ENCODE measurements at regions not wholly inside any gene's neighbourhood (a gene's known extent, or its start where the extent isn't known, plus 50 kb on each side); places are given as distances from the start of the nearest gene placed in this dataset.

- TF ChIP-seq TSHZ2 (CRISPR knock-in tag; IDR thresholded peaks at IDR 0.05) (no peak), ZFP3 (CRISPR knock-in tag; IDR thresholded peaks at IDR 0.05) (no peak), ZFP30 (CRISPR knock-in tag; IDR thresholded peaks at IDR 0.05) (no peak), CREB5 (CRISPR knock-in tag; IDR thresholded peaks at IDR 0.05; ENCODE audit: low read depth) (no peak), ARNTL (CRISPR knock-in tag; IDR thresholded peaks at IDR 0.05; ENCODE audit: borderline replicate concordance, low read depth) (no peak), PATZ1 (CRISPR knock-in tag; IDR thresholded peaks at IDR 0.05; ENCODE audit: borderline replicate concordance) (no peak), ESRRG (CRISPR knock-in tag; IDR thresholded peaks at IDR 0.05) (no peak), TCF4 (CRISPR knock-in tag; IDR thresholded peaks at IDR 0.05; ENCODE audit: borderline replicate concordance) (no peak), CSRNP3 (CRISPR knock-in tag; IDR thresholded peaks at IDR 0.05) (no peak), RARB (CRISPR knock-in tag; IDR thresholded peaks at IDR 0.05) (no peak), PPARA (CRISPR knock-in tag; IDR thresholded peaks at IDR 0.05; ENCODE audit: borderline replicate concordance) (no peak)
Measured at GRCh38 chr2:176755537-176756135, 457.0 kb upstream of the HNRNPA3 start.
